ENCODE measurements at regions not wholly inside any gene's neighbourhood (a gene's known extent, or its start where the extent isn't known, plus 50 kb on each side); places are given as distances from the start of the nearest gene placed in this dataset.

DNA sequence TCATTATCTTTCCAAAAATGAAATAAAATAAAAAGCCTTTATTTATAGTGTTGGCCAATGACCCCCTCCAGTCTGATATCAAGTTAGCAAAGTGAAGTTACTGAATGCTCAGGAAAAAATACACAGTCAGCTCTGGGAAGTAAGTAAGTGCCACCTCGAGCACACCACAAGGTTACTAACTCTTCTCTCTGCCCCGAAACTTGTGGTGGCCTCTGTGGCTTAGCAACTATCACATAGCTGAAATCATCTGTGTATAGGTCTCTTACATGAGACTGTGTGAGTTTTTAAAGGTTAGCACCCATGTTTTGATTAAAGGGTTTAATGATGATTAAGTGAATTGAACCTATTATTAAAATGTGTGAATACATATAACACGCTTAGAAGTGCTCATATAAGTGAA lies 161.4 kb upstream of the KLF4 start:
- TF ChIP-seq, protein P1, sequence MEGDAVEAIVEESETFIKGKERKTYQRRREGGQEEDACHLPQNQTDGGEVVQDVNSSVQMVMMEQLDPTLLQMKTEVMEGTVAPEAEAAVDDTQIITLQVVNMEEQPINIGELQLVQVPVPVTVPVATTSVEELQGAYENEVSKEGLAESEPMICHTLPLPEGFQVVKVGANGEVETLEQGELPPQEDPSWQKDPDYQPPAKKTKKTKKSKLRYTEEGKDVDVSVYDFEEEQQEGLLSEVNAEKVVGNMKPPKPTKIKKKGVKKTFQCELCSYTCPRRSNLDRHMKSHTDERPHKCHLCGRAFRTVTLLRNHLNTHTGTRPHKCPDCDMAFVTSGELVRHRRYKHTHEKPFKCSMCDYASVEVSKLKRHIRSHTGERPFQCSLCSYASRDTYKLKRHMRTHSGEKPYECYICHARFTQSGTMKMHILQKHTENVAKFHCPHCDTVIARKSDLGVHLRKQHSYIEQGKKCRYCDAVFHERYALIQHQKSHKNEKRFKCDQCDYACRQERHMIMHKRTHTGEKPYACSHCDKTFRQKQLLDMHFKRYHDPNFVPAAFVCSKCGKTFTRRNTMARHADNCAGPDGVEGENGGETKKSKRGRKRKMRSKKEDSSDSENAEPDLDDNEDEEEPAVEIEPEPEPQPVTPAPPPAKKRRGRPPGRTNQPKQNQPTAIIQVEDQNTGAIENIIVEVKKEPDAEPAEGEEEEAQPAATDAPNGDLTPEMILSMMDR (conservative IDR thresholded peaks at IDR 0.05 in 1 of 2, IDR thresholded peaks at IDR 0.05 in 1 of 2; ENCODE audit: extremely low read depth in 1 of 2, insufficient read depth in 1 of 2, low read depth in 1 of 2, low read length in 2 of 2): no peak
- TF ChIP-seq EZH2 (IDR thresholded peaks at IDR 0.05; ENCODE audit: borderline replicate concordance, low read length): no peak
